Spleen (tissue), 11 donors: ENCODE measurements at regions not wholly inside any gene's neighbourhood (a gene's known extent, or its start where the extent isn't known, plus 50 kb on each side); places are given as distances from the start of the nearest gene placed in this dataset.

Experiments used
- DNase-seq: peaks from one replicate; pipeline ENCODE4 v3.0.0-alpha.2; 2020
- H3K27ac ChIP-seq, 8 donors: fragments of 200-600 bp; sonication (generic) in 7 of 8; 1 replicate in 4 of 8; 2 replicates in 4 of 8; pipeline versions ENCODE4 v1.5.0 to v1.8.0; 2016 to 2021; ENCODE audit warnings: inconsistent platforms in 4 of 8, mild to moderate bottlenecking in 4 of 8, moderate library complexity in 1 of 8
- H3K27me3 ChIP-seq, 7 donors: fragments of 200-600 bp; sonication (generic) in 6 of 7; replicated peaks in 1 of 7; 1 replicate in 4 of 7; 2 replicates in 3 of 7; pipeline versions ENCODE4 v1.5.0 to v1.8.0; 2016 to 2021; ENCODE audit warnings: inconsistent platforms in 3 of 7, mild to moderate bottlenecking in 1 of 7
- H3K36me3 ChIP-seq, 6 donors: fragments of 200-600 bp; sonication (generic) in 5 of 6; 1 replicate in 4 of 6; 2 replicates in 2 of 6; pipeline versions ENCODE4 v1.5.0 to v1.8.0; 2016 to 2021; ENCODE audit warnings: inconsistent platforms in 2 of 6
- H3K4me1 ChIP-seq, 6 donors: fragments of 200-600 bp; sonication (generic) in 5 of 6; 1 replicate in 3 of 6; 2 replicates in 3 of 6; pipeline versions ENCODE4 v1.5.0 to v1.8.0; 2016 to 2021; ENCODE audit warnings: inconsistent platforms in 3 of 6
- H3K4me3 ChIP-seq, 8 donors: fragments of 200-600 bp; sonication (generic) in 7 of 8; 1 replicate in 4 of 8; 2 replicates in 4 of 8; pipeline versions ENCODE4 v1.5.0 to v1.8.0; 2016 to 2021; ENCODE audit warnings: inconsistent platforms in 4 of 8, mild to moderate bottlenecking in 4 of 8, moderate library complexity in 2 of 8
- H3K9me3 ChIP-seq, 8 donors: fragments of 200-600 bp; sonication (generic) in 7 of 8; 1 replicate in 4 of 8; 2 replicates in 4 of 8; pipeline versions ENCODE4 v1.5.0 to v1.8.0; 2016 to 2021; ENCODE audit warnings: inconsistent platforms in 4 of 8
- CTCF ChIP-seq, 11 experiments: fragments of 200-600 bp in 7 of 11; fragments of 450-650 bp in 4 of 11; sonication (generic) in 4 of 11; IDR thresholded peaks in 8 of 11; conservative IDR thresholded peaks in 3 of 11; 1 replicate in 7 of 11; 2 replicates in 4 of 11; pipeline versions ENCODE4 v1.4.0 to v1.8.0; 2016 to 2021; ENCODE audit warnings: antibody characterized with exemption in 11 of 11, inconsistent platforms in 4 of 11, mild to moderate bottlenecking in 1 of 11
- POLR2A ChIP-seq, 3 donors: fragments of 450-650 bp; IDR thresholded peaks; one replicate each; pipeline ENCODE4 v1.5.1; 2017; ENCODE audit warnings: antibody characterized with exemption in 3 of 3, mild to moderate bottlenecking in 1 of 3
- POLR2AphosphoS5 ChIP-seq, 3 donors: sonication (generic); formaldehyde crosslinking; IDR thresholded peaks; one replicate each; pipeline ENCODE4 v1.5.1; 2017; ENCODE audit warnings: antibody characterized with exemption in 3 of 3
- WGBS, 5 donors: extraction: QIAGEN DNeasy Blood & Tissue Kit in 3 of 5; methylation state at CpG; one replicate each; pipeline versions ENCODE4 v1.1.5 to v1.1.7; 2013 to 2018; 5-methylcytosine and 5-hydroxymethylcytosine counted together
- intact Hi-C: fragments of 100-400 bp; cut with DNase I; formaldehyde crosslinking; loops from one replicate; pipeline ENCODE4 v1.15.0; 2023; ENCODE audit warnings: low total_unique reads
- donor health status: healthy with polysubstance abuse.
- donor health status: DM: no; HTN: no; CAD: no; lungs with moderate emphysema.
- donor health status: DM: no; HTN: no; CAD: no.
- donor health status: Bipolar disorder and iron deficiency.
- donor health status: healthy.
- donor health status: DM: no; HTN: no; CAD: no.
- donor health status: DM: yes; HTN: yes; CAD: no.

- TF ChIP-seq POLR2AphosphoS5 (IDR thresholded peaks at IDR 0.05) (no peak), POLR2A (IDR thresholded peaks at IDR 0.05) (no peak), CTCF (IDR thresholded peaks at IDR 0.05 in 8 of 11, conservative IDR thresholded peaks at IDR 0.05 in 3 of 11) (no peak)
- Histone ChIP-seq H3K9me3 (no peaks in the 10 kb centered on the region), H3K27ac (no peak overlapping the region), H3K4me3 (no peak overlapping the region), H3K27me3 (peaks cover 0 to 13% (median 6%) of the 10 kb centered on the region in 7 donors), H3K4me1 (peaks cover 0 to 7% (median 2%) of the 10 kb centered on the region in 6 donors), H3K36me3 (no peaks in the 10 kb centered on the region)
- intact Hi-C loops = no loop called here
- DNase-seq = no peak
- 69 to 87% (median 77%) methylated on average over 3 of the region's 3 CpGs for WGBS, 5 donors
Measured at GRCh38 chr20:11691766-11692165, 225.9 kb upstream of the BTBD3 start.

GRCh38 chr20:11692567-11692966, 225.1 kb upstream of the BTBD3 start:
- Histone ChIP-seq H3K27me3 (peaks cover 0 to 5% (median 0%) of the 10 kb centered on the region in 7 donors), H3K4me1 (no peaks in the 10 kb centered on the region), H3K36me3 (no peaks in the 10 kb centered on the region), H3K27ac (no peak overlapping the region), H3K9me3 (peaks cover 0 to 7% (median 0%) of the 10 kb centered on the region in 8 donors), H3K4me3 (no peak overlapping the region)
- intact Hi-C loops = no loop called here
- TF ChIP-seq POLR2A (IDR thresholded peaks at IDR 0.05) = no peak
- TF ChIP-seq CTCF (IDR thresholded peaks at IDR 0.05 in 8 of 11, conservative IDR thresholded peaks at IDR 0.05 in 3 of 11) = no peak
- TF ChIP-seq POLR2AphosphoS5 (IDR thresholded peaks at IDR 0.05) = no peak
- DNase-seq = no peak
- WGBS, 5 donors = 24 to 74% (median 53%) methylated on average over 2 of the region's 2 CpGs

GRCh38 chr20:11694467-11694866, 223.2 kb upstream of the BTBD3 start:
- DNase-seq = no peak
- TF ChIP-seq POLR2A (IDR thresholded peaks at IDR 0.05) (no peak), CTCF (IDR thresholded peaks at IDR 0.05 in 8 of 11, conservative IDR thresholded peaks at IDR 0.05 in 3 of 11) (no peak), POLR2AphosphoS5 (IDR thresholded peaks at IDR 0.05) (no peak)
- WGBS, 5 donors = 82 to 91% (median 85%) methylated on average over 5 of the region's 5 CpGs
- Histone ChIP-seq H3K9me3 (peaks cover 0 to 13% (median 0%) of the 10 kb centered on the region in 8 donors), H3K27me3 (no peaks in the 10 kb centered on the region), H3K4me1 (no peaks in the 10 kb centered on the region), H3K36me3 (no peaks in the 10 kb centered on the region), H3K27ac (no peak overlapping the region), H3K4me3 (no peak overlapping the region)
- intact Hi-C loops = no loop called here

GRCh38 chr20:11697055-11697454, 220.6 kb upstream of the BTBD3 start:
- TF ChIP-seq CTCF (IDR thresholded peaks at IDR 0.05 in 8 of 11, conservative IDR thresholded peaks at IDR 0.05 in 3 of 11) = no peak
- TF ChIP-seq POLR2AphosphoS5 (IDR thresholded peaks at IDR 0.05) = no peak
- Histone ChIP-seq H3K9me3 (peaks cover 0 to 13% (median 0%) of the 10 kb centered on the region in 8 donors), H3K27ac (no peak overlapping the region), H3K4me3 (no peak overlapping the region), H3K36me3 (no peaks in the 10 kb centered on the region), H3K4me1 (no peaks in the 10 kb centered on the region), H3K27me3 (no peaks in the 10 kb centered on the region)
- intact Hi-C loops = no loop called here
- WGBS, 5 donors = 79 to 96% (median 84%) methylated on average over 3 of the region's 3 CpGs
- no peak for DNase-seq
